H9 (cell line): ENCODE measurements at regions not wholly inside any gene's neighbourhood (a gene's known extent, or its start where the extent isn't known, plus 50 kb on each side); places are given as distances from the start of the nearest gene placed in this dataset.
A peak's percentile ranks its signal among the peaks of the same experiment; 100 is the strongest.

Experiments
- DNase-seq: peaks from one replicate; pipeline ENCODE4 v3.0.0-alpha.2; 2017
- H2AFZ ChIP-seq: one replicate; pipeline ENCODE4 v1.6.1; 2013; ENCODE audit warnings: mild to moderate bottlenecking, low read length, control low read depth, moderate library complexity
- H2AK5ac ChIP-seq: 2 replicates; pipeline ENCODE4 v1.6.1; 2013; ENCODE audit warnings: low read length, control low read depth, mixed read lengths; ENCODE audit not compliant: insufficient read length
- H2BK120ac ChIP-seq: one replicate; pipeline ENCODE4 v1.6.1; 2013; ENCODE audit warnings: low read depth, mild to moderate bottlenecking, low read length, control low read depth, inconsistent platforms; ENCODE audit not compliant: poor library complexity, severe bottlenecking
- H2BK12ac ChIP-seq: 2 replicates; pipeline ENCODE4 v1.6.1; 2013; ENCODE audit warnings: low read length, control low read depth, mixed read lengths, low read depth; ENCODE audit not compliant: insufficient read length
- H2BK15ac ChIP-seq: 2 replicates; pipeline ENCODE4 v1.6.1; 2013; ENCODE audit warnings: low read depth, low read length, control low read depth
- H2BK20ac ChIP-seq: one replicate; pipeline ENCODE4 v1.6.1; 2013; ENCODE audit warnings: low read depth, mild to moderate bottlenecking, low read length, control low read depth, inconsistent platforms; ENCODE audit not compliant: poor library complexity, severe bottlenecking
- H2BK5ac ChIP-seq: 2 replicates; pipeline ENCODE4 v1.6.1; 2013; ENCODE audit warnings: low read length, control low read depth, mixed read lengths; ENCODE audit not compliant: insufficient read length
- H3K14ac ChIP-seq: 2 replicates; pipeline ENCODE4 v1.6.1; 2013; ENCODE audit warnings: low read length, control low read depth; ENCODE audit not compliant: insufficient read depth
- H3K18ac ChIP-seq: 2 replicates; pipeline ENCODE4 v1.6.1; 2013; ENCODE audit warnings: low read depth, mild to moderate bottlenecking, mixed read lengths, low read length, control low read depth; ENCODE audit not compliant: insufficient read length
- H3K23ac ChIP-seq: 2 replicates; pipeline ENCODE4 v1.6.1; 2013; ENCODE audit warnings: low read length, control low read depth, mixed read lengths, low read depth; ENCODE audit not compliant: insufficient read length
- H3K23me2 ChIP-seq: 2 replicates; pipeline ENCODE4 v1.6.1; 2013; ENCODE audit warnings: low read depth, mild to moderate bottlenecking, mixed read lengths, low read length, control low read depth; ENCODE audit not compliant: insufficient read length, poor library complexity, severe bottlenecking
- H3K27ac ChIP-seq: 2 replicates; pipeline ENCODE4 v1.5.1; 2013; ENCODE audit warnings: low read length, control low read depth, mixed read lengths, low read depth; ENCODE audit not compliant: insufficient read length
- H3K27me3 ChIP-seq: 2 replicates; pipeline ENCODE4 v1.6.1; 2013; ENCODE audit warnings: low read length, control low read depth, inconsistent platforms; ENCODE audit not compliant: insufficient read depth
- H3K4ac ChIP-seq: 2 replicates; pipeline ENCODE4 v1.6.1; 2013; ENCODE audit warnings: low read depth, mild to moderate bottlenecking, control low read depth, inconsistent platforms, low read length, moderate library complexity
- H3K4me1 ChIP-seq: 2 replicates; pipeline ENCODE4 v1.6.1; 2013; ENCODE audit warnings: low read length, control low read depth, inconsistent platforms; ENCODE audit not compliant: insufficient read depth
- H3K4me2 ChIP-seq: 2 replicates; pipeline ENCODE4 v1.6.1; 2013; ENCODE audit warnings: low read length, control low read depth, mixed read lengths; ENCODE audit not compliant: insufficient read length, insufficient read depth
- H3K56ac ChIP-seq: 2 replicates; pipeline ENCODE4 v1.6.1; 2013; ENCODE audit warnings: low read depth, mild to moderate bottlenecking, mixed read lengths, low read length, control low read depth; ENCODE audit not compliant: insufficient read length
- H3K79me1 ChIP-seq: 2 replicates; pipeline ENCODE4 v1.6.1; 2013; ENCODE audit warnings: low read depth, mild to moderate bottlenecking, moderate library complexity, low read length, control low read depth, inconsistent platforms; ENCODE audit not compliant: insufficient read depth, poor library complexity, severe bottlenecking
- H3K79me2 ChIP-seq: 2 replicates; pipeline ENCODE4 v1.6.1; 2013; ENCODE audit warnings: low read length, control low read depth, inconsistent platforms; ENCODE audit not compliant: insufficient read depth
- H3K9ac ChIP-seq: 2 replicates; pipeline ENCODE4 v1.6.1; 2013; ENCODE audit warnings: low read length, control low read depth, mixed read lengths; ENCODE audit not compliant: insufficient read length; ENCODE audit errors: extremely low read depth
- H3K9me3 ChIP-seq: one replicate; pipeline ENCODE4 v1.6.1; 2013; ENCODE audit warnings: low read depth, low read length, inconsistent platforms; ENCODE audit not compliant: control insufficient read depth
- H3T11ph ChIP-seq: one replicate; pipeline ENCODE4 v1.6.1; 2013; ENCODE audit warnings: mild to moderate bottlenecking, low read length, control low read depth, inconsistent platforms
- H4K20me1 ChIP-seq: one replicate; pipeline ENCODE4 v1.6.1; 2013; ENCODE audit not compliant: control insufficient read depth, insufficient read length, insufficient read depth
- H4K5ac ChIP-seq: 2 replicates; pipeline ENCODE4 v1.6.1; 2013; ENCODE audit warnings: low read depth, mild to moderate bottlenecking, mixed read lengths, low read length, control low read depth; ENCODE audit not compliant: insufficient read length
- H4K8ac ChIP-seq: replicated peaks from 2 replicates; pipeline ENCODE4 v1.6.1; 2013; ENCODE audit warnings: low read length, control low read depth, mixed read lengths, low read depth; ENCODE audit not compliant: insufficient read length
- H4K91ac ChIP-seq: 2 replicates; pipeline ENCODE4 v1.6.1; 2013; ENCODE audit warnings: low read depth, mild to moderate bottlenecking, moderate library complexity, mixed read lengths, low read length, control low read depth; ENCODE audit not compliant: insufficient read length
- H3K27ac Mint-ChIP-seq, 3 experiments: 2 replicates in 2 of 3; 3 replicates in 1 of 3; pipeline ENCODE4 v1.8.0; 2020 to 2021; ENCODE audit warnings: mixed read lengths in 3 of 3, mild to moderate bottlenecking in 1 of 3, moderate library complexity in 1 of 3
- H3K27me3 Mint-ChIP-seq: 2 replicates; pipeline ENCODE4 v1.8.0; 2021; ENCODE audit warnings: low read depth, mild to moderate bottlenecking, moderate library complexity, mixed read lengths
- H3K36me3 Mint-ChIP-seq, 3 experiments: 2 replicates in 2 of 3; 3 replicates in 1 of 3; pipeline ENCODE4 v1.8.0; 2020 to 2021; ENCODE audit warnings: low read depth in 3 of 3, mixed read lengths in 3 of 3; ENCODE audit not compliant: insufficient read depth in 1 of 3
- H3K4me1 Mint-ChIP-seq, 2 experiments: 2 replicates each; pipeline ENCODE4 v1.8.0; 2020; ENCODE audit warnings: mixed read lengths in 2 of 2
- H3K4me3 Mint-ChIP-seq, 2 experiments: 2 replicates in 1 of 2; 3 replicates in 1 of 2; pipeline ENCODE4 v1.8.0; 2020 to 2021; ENCODE audit warnings: mild to moderate bottlenecking in 2 of 2, mixed read lengths in 2 of 2, moderate library complexity in 1 of 2
- H3K9me3 Mint-ChIP-seq, 2 experiments: 2 replicates in 1 of 2; 3 replicates in 1 of 2; pipeline ENCODE4 v1.8.0; 2020; ENCODE audit warnings: mild to moderate bottlenecking in 2 of 2, mixed read lengths in 2 of 2, moderate library complexity in 1 of 2
- CTCF ChIP-seq: fragments of 200-600 bp; sonication (generic); conservative IDR thresholded peaks from 3 replicates; pipeline ENCODE4 v1.8.0; 2021; ENCODE audit warnings: antibody characterized with exemption, mild to moderate bottlenecking
- WGBS: extraction: QIAGEN DNeasy Blood & Tissue Kit; methylation state at CpG from one replicate; pipeline ENCODE4 v1.1.7; 2013; ENCODE audit warnings: missing lambda C conversion rate, low lambda C conversion rate, mixed read lengths; ENCODE audit not compliant: insufficient read length; ENCODE audit errors: extremely low coverage; 5-methylcytosine and 5-hydroxymethylcytosine counted together

DNA sequence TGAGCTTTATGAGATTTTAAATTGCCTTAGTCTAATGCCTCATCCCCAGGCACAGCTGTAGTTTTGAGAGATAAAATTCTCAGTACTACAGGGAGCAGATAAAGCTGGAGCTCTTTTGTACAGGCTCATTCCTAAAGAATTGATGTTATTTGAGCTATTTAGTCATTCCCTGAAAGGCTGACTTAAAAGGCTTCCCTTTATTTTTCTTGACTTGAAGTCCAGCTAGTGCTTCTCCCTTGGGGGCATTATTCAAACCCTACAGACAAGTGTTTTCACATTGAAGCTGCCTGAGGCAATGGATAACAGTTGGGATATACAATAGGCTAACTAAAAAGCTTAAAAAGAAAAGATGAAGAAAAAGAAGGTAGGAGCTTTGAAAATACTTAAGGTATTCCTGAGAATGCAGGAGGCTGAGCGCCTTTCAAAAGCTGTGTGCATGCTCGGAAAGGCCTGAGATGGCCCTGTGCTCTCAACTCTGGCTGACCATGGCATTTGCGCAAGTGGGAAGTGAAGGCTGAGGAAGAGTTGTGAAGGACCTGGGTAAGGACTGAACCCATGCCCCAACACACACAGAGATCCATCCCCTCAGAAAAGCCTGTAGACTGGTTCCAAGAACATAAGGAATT lies 315.1 kb downstream of the SMOC2 start:
- Histone ChIP-seq H2BK20ac (no peak overlapping the region), H2AK5ac (no peak overlapping the region), H3K4ac (no peak overlapping the region), H4K8ac (no peak overlapping the region), H3K4me2 (no peak overlapping the region), H2AFZ (no peak overlapping the region), H3K23me2 (no peaks in the 10 kb centered on the region), H3K14ac (no peak overlapping the region), H3T11ph (no peak overlapping the region), H3K27me3 (no peaks in the 10 kb centered on the region), H4K5ac (no peak overlapping the region), H3K4me1 (peaks cover 7% of the 10 kb centered on the region; the same call in 1 of the 2 replicates), H2BK5ac (no peak overlapping the region), H3K23ac (no peak overlapping the region), H3K9ac (no peak overlapping the region), H2BK15ac (no peak overlapping the region), H4K91ac (no peak overlapping the region), H3K79me1 (no peaks in the 10 kb centered on the region), H4K20me1 (no peaks in the 10 kb centered on the region), H3K18ac (no peak overlapping the region), H3K79me2 (no peaks in the 10 kb centered on the region), H3K56ac (no peak overlapping the region), H3K27ac (no peak overlapping the region), H2BK12ac (no peak overlapping the region), H3K9me3 (no peaks in the 10 kb centered on the region), H2BK120ac (no peak overlapping the region)
- peak; percentile 37 for DNase-seq
- no peaks in the 10 kb centered on the region for H3K27me3 Mint-ChIP-seq
- H3K36me3 Mint-ChIP-seq: peaks cover 0 to 6% (median 0%) of the 10 kb centered on the region in 3 experiments; a peak in 1 of 7 replicates
- no peak overlapping the region for H3K4me3 Mint-ChIP-seq
- peaks cover 0 to 3% of the 10 kb centered on the region in 2 experiments; a peak in 1 of 5 replicates for H3K9me3 Mint-ChIP-seq
- peak overlapping the region in 1 of 3 experiments; percentile 15; a peak in 1 of 7 replicates for H3K27ac Mint-ChIP-seq
- peaks cover 14 to 23% of the 10 kb centered on the region in 2 experiments for H3K4me1 Mint-ChIP-seq
- no CpG with 5 or more reads among the region's 3 CpGs for WGBS
- no peak for TF ChIP-seq CTCF
